HEK293 (cell line): ENCODE measurements at regions not wholly inside any gene's neighbourhood (a gene's known extent, or its start where the extent isn't known, plus 50 kb on each side); places are given as distances from the start of the nearest gene placed in this dataset.

ENCODE experiments used
- CTCF ChIA-PET: fragments of 350-600 bp; formaldehyde crosslinking; extraction: SDS; loops from one replicate; lab custom pipeline; 2021; ENCODE audit warnings: antibody characterized with exemption; lab: Yijun Ruan, JAX
- POLR2A ChIA-PET: fragments of 300-600 bp; formaldehyde crosslinking; extraction: SDS; loops from one replicate; lab custom pipeline; 2020; ENCODE audit warnings: antibody characterized with exemption, inconsistent platforms; lab: Yijun Ruan, JAX
- H3K27ac ChIP-seq: fragments of 200-500 bp; sonication (Bioruptor generic); 2 replicates; pipeline ENCODE4 v1.5.1; 2014; ENCODE audit warnings: low read depth, low read length, control low read depth, inconsistent platforms; ENCODE audit errors: extremely low read depth
- H3K36me3 ChIP-seq, 2 experiments: fragments of 200-500 bp in 1 of 2; sonication (Bioruptor generic) in 1 of 2; 1 replicate in 1 of 2; 2 replicates in 1 of 2; pipeline ENCODE4 v1.5.1; 2014 to 2017; ENCODE audit warnings: inconsistent platforms in 2 of 2, low read length in 2 of 2; ENCODE audit not compliant: control insufficient read depth in 2 of 2, insufficient read depth in 1 of 2
- H3K4me1 ChIP-seq: fragments of 200-500 bp; sonication (Bioruptor generic); 2 replicates; pipeline ENCODE4 v1.5.1; 2014; ENCODE audit warnings: mild to moderate bottlenecking, low read length, inconsistent platforms; ENCODE audit not compliant: control insufficient read depth, insufficient read depth
- H3K4me3 ChIP-seq: 2 replicates; pipeline ENCODE4 v1.5.1; 2011; ENCODE audit warnings: low read depth, mild to moderate bottlenecking, control low read depth, low read length, moderate library complexity
- H3K9me3 ChIP-seq: fragments of 200-500 bp; sonication (Bioruptor generic); 2 replicates; pipeline ENCODE4 v1.5.1; 2014; ENCODE audit warnings: low read depth, low read length, inconsistent platforms; ENCODE audit not compliant: control insufficient read depth, insufficient read depth
- FEZF1 ChIP-seq: fragments of 450-650 bp; formaldehyde crosslinking; IDR thresholded peaks from 2 replicates; pipeline ENCODE4 v1.5.1; 2016; ENCODE audit warnings: missing biosample characterization, missing genetic modification characterization
- OVOL3 ChIP-seq: fragments of 450-650 bp; formaldehyde crosslinking; IDR thresholded peaks from 2 replicates; pipeline ENCODE4 v1.5.1; 2016; ENCODE audit warnings: missing biosample characterization, missing genetic modification characterization
- PRDM1 ChIP-seq: fragments of 450-650 bp; formaldehyde crosslinking; IDR thresholded peaks from 2 replicates; pipeline ENCODE4; 2016; ENCODE audit warnings: missing biosample characterization, missing genetic modification characterization
- SP2 ChIP-seq: fragments of 450-650 bp; formaldehyde crosslinking; IDR thresholded peaks from 2 replicates; pipeline ENCODE4 v1.5.1; 2016; ENCODE audit warnings: missing biosample characterization, missing genetic modification characterization
- SP7 ChIP-seq: fragments of 450-650 bp; formaldehyde crosslinking; IDR thresholded peaks from 2 replicates; pipeline ENCODE4 v1.5.1; 2016; ENCODE audit warnings: missing biosample characterization, missing genetic modification characterization
- ZNF169 ChIP-seq: fragments of 450-650 bp; formaldehyde crosslinking; IDR thresholded peaks from 2 replicates; pipeline ENCODE4 v1.5.1; 2016; ENCODE audit warnings: missing biosample characterization, missing genetic modification characterization
- ZNF248 ChIP-seq: fragments of 450-650 bp; formaldehyde crosslinking; IDR thresholded peaks from 2 replicates; pipeline ENCODE4 v1.5.1; 2017; ENCODE audit warnings: missing biosample characterization, missing genetic modification characterization
- ZNF266 ChIP-seq: fragments of 450-650 bp; formaldehyde crosslinking; IDR thresholded peaks from 2 replicates; pipeline ENCODE4 v1.5.1; 2016; ENCODE audit warnings: missing biosample characterization, missing genetic modification characterization, low read depth
- ZNF292 ChIP-seq: fragments of 450-650 bp; formaldehyde crosslinking; IDR thresholded peaks from 2 replicates; pipeline ENCODE4 v1.5.1; 2016; ENCODE audit warnings: low read depth, missing biosample characterization, missing genetic modification characterization, borderline replicate concordance
- ZNF311 ChIP-seq: fragments of 450-650 bp; formaldehyde crosslinking; IDR thresholded peaks from 2 replicates; pipeline ENCODE4 v1.5.1; 2017; ENCODE audit warnings: missing biosample characterization, missing genetic modification characterization, borderline replicate concordance
- ZNF354C ChIP-seq: fragments of 450-650 bp; formaldehyde crosslinking; IDR thresholded peaks from 2 replicates; pipeline ENCODE4 v1.5.1; 2016; ENCODE audit warnings: missing biosample characterization, missing genetic modification characterization, low read depth, borderline replicate concordance
- ZNF423 ChIP-seq: fragments of 450-650 bp; formaldehyde crosslinking; IDR thresholded peaks from 2 replicates; pipeline ENCODE4 v1.5.1; 2016; ENCODE audit warnings: missing biosample characterization, missing genetic modification characterization
- ZNF433 ChIP-seq: fragments of 450-650 bp; formaldehyde crosslinking; IDR thresholded peaks from 2 replicates; pipeline ENCODE4 v1.5.1; 2016; ENCODE audit warnings: missing biosample characterization, missing genetic modification characterization, low read depth
- ZNF514 ChIP-seq: fragments of 450-650 bp; formaldehyde crosslinking; IDR thresholded peaks from 2 replicates; pipeline ENCODE4 v1.5.1; 2016; ENCODE audit warnings: missing biosample characterization, missing genetic modification characterization
- ZNF530 ChIP-seq: fragments of 450-650 bp; formaldehyde crosslinking; IDR thresholded peaks from 2 replicates; pipeline ENCODE4 v1.5.1; 2016; ENCODE audit warnings: low read depth, missing biosample characterization, missing genetic modification characterization
- ZNF571 ChIP-seq: fragments of 450-650 bp; formaldehyde crosslinking; IDR thresholded peaks from 2 replicates; pipeline ENCODE4 v1.5.0; 2017; ENCODE audit warnings: missing biosample characterization, missing genetic modification characterization
- ZNF658 ChIP-seq: fragments of 450-650 bp; formaldehyde crosslinking; IDR thresholded peaks from 2 replicates; pipeline ENCODE4; 2016; ENCODE audit warnings: missing biosample characterization, missing genetic modification characterization
- ZSCAN16 ChIP-seq: fragments of 450-650 bp; formaldehyde crosslinking; IDR thresholded peaks from 2 replicates; pipeline ENCODE4 v1.5.1; 2016; ENCODE audit warnings: missing biosample characterization, missing genetic modification characterization
- TF ChIP-seq, protein P1 (sequence below): fragments of 450-650 bp; formaldehyde crosslinking; IDR thresholded peaks from 2 replicates; pipeline ENCODE4 v1.5.1; 2016; ENCODE audit warnings: missing biosample characterization, missing genetic modification characterization, borderline replicate concordance
- TF ChIP-seq, protein P2 (sequence below): fragments of 450-650 bp; IDR thresholded peaks from 2 replicates; pipeline ENCODE4 v1.5.1; 2018; ENCODE audit warnings: missing biosample characterization, missing genetic modification characterization
- TF ChIP-seq, protein P3 (sequence below): fragments of 450-650 bp; formaldehyde crosslinking; IDR thresholded peaks from 2 replicates; pipeline ENCODE4 v1.5.1; 2017; ENCODE audit warnings: missing biosample characterization, missing genetic modification characterization
- TF ChIP-seq, protein P4 (sequence below): fragments of 450-650 bp; formaldehyde crosslinking; IDR thresholded peaks from 2 replicates; pipeline ENCODE4 v1.5.1; 2016; ENCODE audit warnings: missing biosample characterization, missing genetic modification characterization

DNA sequence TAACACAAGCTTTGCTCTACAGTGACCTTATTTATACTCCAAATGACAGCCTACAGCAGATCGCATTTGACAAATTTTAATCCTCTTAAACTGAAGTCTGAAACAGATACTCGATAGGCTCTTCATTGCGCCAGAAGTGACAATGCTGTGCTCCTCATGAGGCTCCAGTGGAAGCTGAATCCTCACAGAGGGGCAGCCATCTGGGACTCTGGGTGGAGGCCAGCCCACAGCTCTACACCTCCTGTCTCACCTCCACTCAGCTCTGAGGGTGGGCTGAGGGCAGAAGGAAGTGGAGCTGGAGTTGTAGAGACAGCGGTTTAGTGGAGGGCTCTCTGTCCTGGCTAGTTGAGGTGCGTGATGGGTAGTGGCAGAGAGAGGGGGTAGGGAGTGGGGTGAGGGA is 283.3 kb upstream of the ANKRD55 start (continued):
- TF ChIP-seq, protein P1, sequence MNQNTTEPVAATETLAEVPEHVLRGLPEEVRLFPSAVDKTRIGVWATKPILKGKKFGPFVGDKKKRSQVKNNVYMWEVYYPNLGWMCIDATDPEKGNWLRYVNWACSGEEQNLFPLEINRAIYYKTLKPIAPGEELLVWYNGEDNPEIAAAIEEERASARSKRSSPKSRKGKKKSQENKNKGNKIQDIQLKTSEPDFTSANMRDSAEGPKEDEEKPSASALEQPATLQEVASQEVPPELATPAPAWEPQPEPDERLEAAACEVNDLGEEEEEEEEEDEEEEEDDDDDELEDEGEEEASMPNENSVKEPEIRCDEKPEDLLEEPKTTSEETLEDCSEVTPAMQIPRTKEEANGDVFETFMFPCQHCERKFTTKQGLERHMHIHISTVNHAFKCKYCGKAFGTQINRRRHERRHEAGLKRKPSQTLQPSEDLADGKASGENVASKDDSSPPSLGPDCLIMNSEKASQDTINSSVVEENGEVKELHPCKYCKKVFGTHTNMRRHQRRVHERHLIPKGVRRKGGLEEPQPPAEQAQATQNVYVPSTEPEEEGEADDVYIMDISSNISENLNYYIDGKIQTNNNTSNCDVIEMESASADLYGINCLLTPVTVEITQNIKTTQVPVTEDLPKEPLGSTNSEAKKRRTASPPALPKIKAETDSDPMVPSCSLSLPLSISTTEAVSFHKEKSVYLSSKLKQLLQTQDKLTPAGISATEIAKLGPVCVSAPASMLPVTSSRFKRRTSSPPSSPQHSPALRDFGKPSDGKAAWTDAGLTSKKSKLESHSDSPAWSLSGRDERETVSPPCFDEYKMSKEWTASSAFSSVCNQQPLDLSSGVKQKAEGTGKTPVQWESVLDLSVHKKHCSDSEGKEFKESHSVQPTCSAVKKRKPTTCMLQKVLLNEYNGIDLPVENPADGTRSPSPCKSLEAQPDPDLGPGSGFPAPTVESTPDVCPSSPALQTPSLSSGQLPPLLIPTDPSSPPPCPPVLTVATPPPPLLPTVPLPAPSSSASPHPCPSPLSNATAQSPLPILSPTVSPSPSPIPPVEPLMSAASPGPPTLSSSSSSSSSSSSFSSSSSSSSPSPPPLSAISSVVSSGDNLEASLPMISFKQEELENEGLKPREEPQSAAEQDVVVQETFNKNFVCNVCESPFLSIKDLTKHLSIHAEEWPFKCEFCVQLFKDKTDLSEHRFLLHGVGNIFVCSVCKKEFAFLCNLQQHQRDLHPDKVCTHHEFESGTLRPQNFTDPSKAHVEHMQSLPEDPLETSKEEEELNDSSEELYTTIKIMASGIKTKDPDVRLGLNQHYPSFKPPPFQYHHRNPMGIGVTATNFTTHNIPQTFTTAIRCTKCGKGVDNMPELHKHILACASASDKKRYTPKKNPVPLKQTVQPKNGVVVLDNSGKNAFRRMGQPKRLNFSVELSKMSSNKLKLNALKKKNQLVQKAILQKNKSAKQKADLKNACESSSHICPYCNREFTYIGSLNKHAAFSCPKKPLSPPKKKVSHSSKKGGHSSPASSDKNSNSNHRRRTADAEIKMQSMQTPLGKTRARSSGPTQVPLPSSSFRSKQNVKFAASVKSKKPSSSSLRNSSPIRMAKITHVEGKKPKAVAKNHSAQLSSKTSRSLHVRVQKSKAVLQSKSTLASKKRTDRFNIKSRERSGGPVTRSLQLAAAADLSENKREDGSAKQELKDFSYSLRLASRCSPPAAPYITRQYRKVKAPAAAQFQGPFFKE (tag by site-specific recombination): no peak
- TF ChIP-seq PRDM1 (tag by site-specific recombination) (no peak), ZNF311 (tag by site-specific recombination) (no peak)

DNA sequence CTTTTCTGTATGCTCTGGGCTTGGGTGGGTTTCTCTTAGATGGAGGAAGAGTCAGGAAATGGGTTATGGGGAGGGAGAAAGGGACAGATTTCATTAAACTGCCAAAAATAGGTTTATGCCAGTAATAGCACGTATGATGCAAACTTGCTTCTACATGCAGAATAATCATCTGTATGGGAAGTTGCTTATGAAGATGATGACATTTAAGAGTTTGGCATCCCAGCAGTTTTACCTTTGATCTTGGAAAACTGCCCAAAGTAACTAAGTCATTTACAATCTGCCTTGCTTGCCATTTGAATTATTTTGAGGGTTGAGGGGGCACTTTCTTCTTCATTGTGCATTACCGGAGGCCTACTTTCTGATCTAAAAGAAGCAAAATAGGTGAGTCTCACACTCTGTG is 282.9 kb upstream of the ANKRD55 start:
- POLR2A ChIA-PET: no interaction called here
- H3K4me1 ChIP-seq: 0 out of 2 replicates have a peak, but pooled peaks cover 5% of the 10 kb centered on the region
- CTCF ChIA-PET: no interaction called here

DNA sequence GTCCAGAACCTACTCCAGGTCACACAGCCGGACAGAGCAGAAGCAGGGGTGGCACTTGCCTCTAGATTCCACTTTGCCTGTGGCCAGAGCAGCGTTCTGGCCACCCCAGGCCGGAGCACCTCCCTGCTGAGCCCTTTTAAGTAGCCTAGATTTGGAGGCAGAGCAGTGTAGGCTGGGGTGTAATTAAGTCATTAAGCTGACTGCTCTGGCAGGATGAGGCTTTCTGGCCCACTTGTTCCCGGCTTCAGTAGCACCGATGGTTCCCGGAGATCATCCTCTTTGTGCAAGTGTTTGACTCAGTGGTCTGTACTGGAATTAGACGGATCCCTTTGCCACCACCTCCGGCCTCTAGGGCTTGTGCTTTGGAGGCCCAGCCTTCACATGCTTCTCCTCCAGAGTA is 281.9 kb upstream of the ANKRD55 start:
- no peak overlapping the region for H3K27ac ChIP-seq

More for the DNA sequence above, 282.9 kb upstream of the ANKRD55 start:
- H3K27ac ChIP-seq: no peak overlapping the region
- no peak overlapping the region for H3K4me3 ChIP-seq
- H3K36me3 ChIP-seq: no peaks in the 10 kb centered on the region
- no peaks in the 10 kb centered on the region for H3K9me3 ChIP-seq
- no peak for TF ChIP-seq ZNF354C (tag by site-specific recombination)
- TF ChIP-seq ZNF266 (tag by site-specific recombination): no peak
- TF ChIP-seq OVOL3: no peak
- TF ChIP-seq, protein P2, sequence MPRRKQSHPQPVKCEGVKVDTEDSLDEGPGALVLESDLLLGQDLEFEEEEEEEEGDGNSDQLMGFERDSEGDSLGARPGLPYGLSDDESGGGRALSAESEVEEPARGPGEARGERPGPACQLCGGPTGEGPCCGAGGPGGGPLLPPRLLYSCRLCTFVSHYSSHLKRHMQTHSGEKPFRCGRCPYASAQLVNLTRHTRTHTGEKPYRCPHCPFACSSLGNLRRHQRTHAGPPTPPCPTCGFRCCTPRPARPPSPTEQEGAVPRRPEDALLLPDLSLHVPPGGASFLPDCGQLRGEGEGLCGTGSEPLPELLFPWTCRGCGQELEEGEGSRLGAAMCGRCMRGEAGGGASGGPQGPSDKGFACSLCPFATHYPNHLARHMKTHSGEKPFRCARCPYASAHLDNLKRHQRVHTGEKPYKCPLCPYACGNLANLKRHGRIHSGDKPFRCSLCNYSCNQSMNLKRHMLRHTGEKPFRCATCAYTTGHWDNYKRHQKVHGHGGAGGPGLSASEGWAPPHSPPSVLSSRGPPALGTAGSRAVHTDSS: no peak
- TF ChIP-seq, protein P3, sequence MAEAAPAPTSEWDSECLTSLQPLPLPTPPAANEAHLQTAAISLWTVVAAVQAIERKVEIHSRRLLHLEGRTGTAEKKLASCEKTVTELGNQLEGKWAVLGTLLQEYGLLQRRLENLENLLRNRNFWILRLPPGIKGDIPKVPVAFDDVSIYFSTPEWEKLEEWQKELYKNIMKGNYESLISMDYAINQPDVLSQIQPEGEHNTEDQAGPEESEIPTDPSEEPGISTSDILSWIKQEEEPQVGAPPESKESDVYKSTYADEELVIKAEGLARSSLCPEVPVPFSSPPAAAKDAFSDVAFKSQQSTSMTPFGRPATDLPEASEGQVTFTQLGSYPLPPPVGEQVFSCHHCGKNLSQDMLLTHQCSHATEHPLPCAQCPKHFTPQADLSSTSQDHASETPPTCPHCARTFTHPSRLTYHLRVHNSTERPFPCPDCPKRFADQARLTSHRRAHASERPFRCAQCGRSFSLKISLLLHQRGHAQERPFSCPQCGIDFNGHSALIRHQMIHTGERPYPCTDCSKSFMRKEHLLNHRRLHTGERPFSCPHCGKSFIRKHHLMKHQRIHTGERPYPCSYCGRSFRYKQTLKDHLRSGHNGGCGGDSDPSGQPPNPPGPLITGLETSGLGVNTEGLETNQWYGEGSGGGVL (tag by site-specific recombination): peak; percentile 27; the same call in 1 of the 2 replicates

DNA sequence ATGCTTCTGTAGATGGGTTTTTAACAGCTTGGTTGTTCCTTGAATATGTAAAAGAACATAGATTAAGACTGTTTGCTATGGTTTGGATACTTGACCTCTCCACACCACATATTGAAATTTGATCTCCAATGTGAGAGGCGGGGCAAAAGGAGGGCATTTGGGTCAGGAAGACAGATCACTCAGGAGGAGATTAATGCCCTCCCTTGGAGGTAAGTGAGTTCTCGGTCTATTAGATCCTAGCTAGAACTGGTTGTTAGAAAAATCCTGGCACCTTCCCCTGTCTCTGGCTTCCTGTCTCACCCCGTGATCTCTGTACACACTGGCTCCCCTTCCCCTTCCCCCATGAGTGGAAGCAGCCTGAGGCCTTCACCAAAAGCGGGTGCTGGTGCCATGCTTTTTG is 281.1 kb upstream of the ANKRD55 start:
- Histone ChIP-seq H3K9me3 (no peaks in the 10 kb centered on the region), H3K4me3 (no peak overlapping the region), H3K36me3 (no peaks in the 10 kb centered on the region), H3K4me1 (0 out of 2 replicates have a peak, but pooled peaks cover 5% of the 10 kb centered on the region), H3K27ac (no peak overlapping the region)
- POLR2A ChIA-PET: no interaction called here
- CTCF ChIA-PET: interaction anchor here (0.6 kb wide), 1 partner anchor 37 kb away, joined by 3 read pairs; no protein-coding TSS in a partner anchor
- no peak for TF ChIP-seq FEZF1
- no peak for TF ChIP-seq ZNF514 (tag by site-specific recombination)
- TF ChIP-seq ZNF658 (tag by site-specific recombination): no peak
- TF ChIP-seq ZNF169 (tag by site-specific recombination): no peak
- no peak for TF ChIP-seq ZNF571 (tag by site-specific recombination)
- no peak for TF ChIP-seq ZNF423 (tag by site-specific recombination)
- TF ChIP-seq ZNF248: no peak
- TF ChIP-seq, protein P4, sequence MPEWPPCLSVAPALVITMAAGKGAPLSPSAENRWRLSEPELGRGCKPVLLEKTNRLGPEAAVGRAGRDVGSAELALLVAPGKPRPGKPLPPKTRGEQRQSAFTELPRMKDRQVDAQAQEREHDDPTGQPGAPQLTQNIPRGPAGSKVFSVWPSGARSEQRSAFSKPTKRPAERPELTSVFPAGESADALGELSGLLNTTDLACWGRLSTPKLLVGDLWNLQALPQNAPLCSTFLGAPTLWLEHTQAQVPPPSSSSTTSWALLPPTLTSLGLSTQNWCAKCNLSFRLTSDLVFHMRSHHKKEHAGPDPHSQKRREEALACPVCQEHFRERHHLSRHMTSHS (tag by site-specific recombination): no peak
- no peak for TF ChIP-seq ZNF433
- TF ChIP-seq ZNF292 (tag by site-specific recombination): no peak
- no peak for TF ChIP-seq ZNF530
- no peak for TF ChIP-seq ZSCAN16

More for the DNA sequence above, 281.9 kb upstream of the ANKRD55 start:
- CTCF ChIA-PET: no interaction called here
- Histone ChIP-seq H3K4me1 (0 out of 2 replicates have a peak, but pooled peaks cover 5% of the 10 kb centered on the region), H3K9me3 (no peaks in the 10 kb centered on the region), H3K36me3 (no peaks in the 10 kb centered on the region), H3K4me3 (no peak overlapping the region)
- TF ChIP-seq SP7 (tag by site-specific recombination) (peak; percentile 42; the same call in 1 of the 2 replicates), SP2 (tag by site-specific recombination) (no peak)
- POLR2A ChIA-PET: no interaction called here
